MV-4-11 (cell line): ENCODE measurements at regions not wholly inside any gene's neighbourhood (a gene's known extent, or its start where the extent isn't known, plus 50 kb on each side); places are given as distances from the start of the nearest gene placed in this dataset.

ENCODE experiments used
- DNase-seq: peaks from one replicate; lab custom pipeline; 2025; lab: John Stamatoyannopoulos, UW

DNA sequence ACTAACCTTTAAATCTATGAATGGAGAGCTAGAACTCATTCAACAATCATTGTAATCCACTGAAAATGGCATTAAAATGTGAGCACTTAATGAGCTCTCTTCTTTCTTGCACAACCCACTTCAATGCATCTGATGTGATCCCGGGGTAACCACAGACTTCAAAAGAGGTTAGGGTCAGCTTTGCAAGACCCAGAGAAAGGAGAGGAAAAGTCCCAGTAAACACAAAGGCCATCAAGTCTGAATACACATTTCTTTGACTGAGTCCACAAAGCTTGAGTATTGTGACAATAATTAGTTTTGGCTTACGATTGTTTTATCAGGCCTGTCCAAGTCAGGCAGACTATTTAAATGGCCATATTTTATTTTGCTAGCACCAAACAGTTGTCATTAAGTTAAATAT lies 148.8 kb upstream of the ZNF608 start:
- no peak for DNase-seq

DNA sequence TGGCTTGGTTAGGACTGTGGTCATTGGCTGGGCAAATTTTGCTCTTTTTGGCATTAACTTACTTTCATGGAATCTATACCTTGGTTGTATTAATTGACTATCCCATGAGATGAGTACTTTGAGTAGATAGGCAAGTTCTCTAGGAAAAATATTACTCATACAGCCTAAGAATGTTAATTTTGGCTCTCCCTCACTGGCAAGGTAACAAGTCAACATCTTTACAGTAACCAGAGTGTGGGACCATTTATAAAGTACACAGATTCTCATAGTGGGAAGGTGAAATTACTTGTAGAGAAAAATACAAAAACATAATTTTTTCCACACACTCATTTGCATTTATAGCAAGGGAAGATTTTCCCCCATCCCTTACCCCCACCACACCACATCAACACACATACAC lies 154.6 kb upstream of the ZNF608 start:
- DNase-seq = no peak

DNA sequence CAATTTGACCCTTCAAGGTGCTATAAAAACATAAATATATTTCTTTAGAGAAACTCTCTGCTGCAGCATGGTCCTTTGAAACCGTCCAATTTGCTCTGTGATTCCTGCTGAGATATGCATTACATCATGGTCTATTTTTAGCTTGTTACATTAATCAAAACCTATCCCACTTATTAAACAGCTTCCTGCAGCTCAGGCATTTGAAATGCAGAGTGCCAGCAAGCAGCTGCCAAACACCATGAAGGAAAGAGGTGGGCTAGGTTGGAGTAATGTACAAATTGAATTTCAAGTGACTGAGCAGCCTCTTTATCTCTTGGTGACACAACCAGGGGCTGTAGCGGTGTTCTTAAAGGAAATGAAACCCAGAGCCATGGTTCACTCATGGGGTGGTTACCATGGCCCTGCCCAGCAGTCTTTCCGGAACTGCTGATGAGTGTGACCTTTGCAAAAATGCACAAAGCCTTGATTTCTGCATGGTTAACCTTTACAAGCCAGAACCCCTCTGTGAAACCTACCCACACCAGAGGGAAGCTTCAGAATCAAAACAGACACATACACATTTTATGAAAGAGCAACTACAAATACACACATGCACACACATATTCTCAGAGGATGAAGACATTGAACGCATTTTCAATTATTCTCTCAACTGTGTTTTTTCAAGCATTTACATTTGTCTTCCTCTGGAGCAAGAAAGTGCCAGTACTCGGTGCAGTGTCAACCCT lies 155.8 kb upstream of the ZNF608 start:
- peak; percentile 88 for DNase-seq

DNA sequence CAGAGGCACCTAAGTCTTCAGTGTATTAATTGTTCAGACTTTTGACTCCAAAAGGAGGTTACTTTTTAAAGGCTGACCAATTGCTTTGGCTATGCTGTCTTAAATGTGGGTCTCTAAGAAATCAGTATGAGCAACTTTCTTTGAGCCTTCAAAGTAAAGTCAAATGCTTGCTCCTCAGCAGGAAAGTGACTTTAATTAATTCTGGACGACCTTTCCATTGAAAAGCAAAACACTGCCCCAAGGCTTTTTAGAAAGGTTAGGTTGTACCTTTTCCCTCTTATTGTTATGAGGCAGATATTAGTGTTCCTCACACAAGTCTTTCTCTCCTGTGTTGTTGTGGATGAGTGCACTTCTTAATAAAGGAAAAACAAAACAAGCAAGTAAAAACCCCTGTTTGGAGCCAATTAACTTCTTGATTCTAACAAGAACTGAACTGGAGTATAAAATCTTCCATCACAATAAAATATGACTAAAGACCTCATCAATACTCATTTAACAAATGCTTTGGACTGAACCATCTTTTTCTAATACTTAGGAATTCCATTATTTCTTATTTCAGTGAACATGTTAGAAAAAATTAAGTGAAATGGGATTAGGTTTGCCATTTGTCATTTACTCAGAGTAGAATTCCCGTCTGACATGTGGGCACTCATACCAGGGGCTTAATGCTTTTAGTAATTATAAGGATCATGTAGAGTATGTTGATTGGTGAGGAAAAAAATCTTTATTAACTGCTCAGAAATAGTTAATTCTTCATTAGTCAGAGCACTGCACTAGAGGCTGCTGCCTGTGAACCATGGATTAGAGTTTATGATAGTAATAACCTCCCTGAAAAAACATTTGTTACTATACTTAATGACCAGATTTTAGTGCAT lies 159.1 kb upstream of the ZNF608 start:
- no peak for DNase-seq

DNA sequence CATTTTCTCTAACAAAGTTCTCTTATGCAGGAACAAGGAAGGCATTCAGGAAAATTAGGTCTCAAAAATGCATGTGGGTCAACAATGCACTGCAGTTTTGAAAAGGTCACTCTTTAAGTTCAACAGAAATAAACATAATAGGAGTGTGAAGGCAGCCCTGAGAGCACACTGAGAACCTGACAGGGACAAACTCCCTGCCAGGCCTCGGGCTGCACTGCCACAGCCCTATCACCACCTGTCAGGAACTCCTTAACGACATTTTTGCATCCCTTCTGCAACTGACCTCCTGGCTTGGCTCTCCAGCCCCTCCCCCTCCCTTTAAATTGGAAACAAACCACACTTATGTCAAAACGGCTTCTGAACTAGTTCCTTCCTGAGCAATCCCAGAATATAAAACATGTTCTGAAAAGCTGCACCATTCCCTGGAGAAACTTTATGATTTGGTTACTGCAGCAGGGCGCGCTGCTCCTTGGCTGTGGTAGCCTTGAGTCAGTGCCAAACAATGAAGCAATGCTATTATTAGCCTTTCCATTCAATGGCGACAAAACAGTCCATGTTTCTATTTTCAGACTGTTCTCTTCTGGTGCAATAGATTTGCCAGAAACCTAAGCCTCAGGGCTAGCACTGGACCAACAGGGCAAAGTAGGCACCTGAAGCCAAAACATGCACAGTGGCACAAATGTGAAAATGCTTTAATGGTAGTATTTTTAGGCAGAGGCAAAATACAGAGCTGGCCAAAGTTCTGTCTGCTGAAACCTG lies 160.1 kb upstream of the ZNF608 start:
- DNase-seq = peak; percentile 71

DNA sequence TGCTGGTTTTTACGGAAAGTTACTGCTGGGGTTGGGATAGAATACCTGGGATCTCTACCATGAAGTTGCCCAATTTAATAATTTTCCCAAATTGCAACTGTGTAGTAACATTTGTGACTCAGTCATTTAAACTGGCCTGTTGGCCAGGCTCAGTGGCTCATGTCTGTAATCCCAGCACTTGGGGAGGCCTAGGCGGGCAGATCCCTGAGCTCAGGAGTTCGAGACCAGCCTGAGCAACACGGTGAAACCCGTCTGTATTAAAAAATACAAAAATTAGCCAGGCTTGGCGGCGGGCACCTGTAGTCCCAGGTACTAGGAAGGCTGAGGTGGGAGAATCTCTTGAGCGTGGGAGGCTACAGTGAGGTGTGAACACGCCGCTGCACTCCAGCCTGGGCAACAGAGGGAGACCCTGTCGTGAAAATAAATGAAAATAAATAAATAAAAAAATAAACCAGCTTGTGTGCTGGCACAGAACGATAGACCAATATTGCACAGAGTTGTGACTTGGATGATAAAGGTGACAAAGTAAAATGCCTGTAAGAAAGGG lies 160.7 kb upstream of the ZNF608 start:
- DNase-seq = no peak

DNA sequence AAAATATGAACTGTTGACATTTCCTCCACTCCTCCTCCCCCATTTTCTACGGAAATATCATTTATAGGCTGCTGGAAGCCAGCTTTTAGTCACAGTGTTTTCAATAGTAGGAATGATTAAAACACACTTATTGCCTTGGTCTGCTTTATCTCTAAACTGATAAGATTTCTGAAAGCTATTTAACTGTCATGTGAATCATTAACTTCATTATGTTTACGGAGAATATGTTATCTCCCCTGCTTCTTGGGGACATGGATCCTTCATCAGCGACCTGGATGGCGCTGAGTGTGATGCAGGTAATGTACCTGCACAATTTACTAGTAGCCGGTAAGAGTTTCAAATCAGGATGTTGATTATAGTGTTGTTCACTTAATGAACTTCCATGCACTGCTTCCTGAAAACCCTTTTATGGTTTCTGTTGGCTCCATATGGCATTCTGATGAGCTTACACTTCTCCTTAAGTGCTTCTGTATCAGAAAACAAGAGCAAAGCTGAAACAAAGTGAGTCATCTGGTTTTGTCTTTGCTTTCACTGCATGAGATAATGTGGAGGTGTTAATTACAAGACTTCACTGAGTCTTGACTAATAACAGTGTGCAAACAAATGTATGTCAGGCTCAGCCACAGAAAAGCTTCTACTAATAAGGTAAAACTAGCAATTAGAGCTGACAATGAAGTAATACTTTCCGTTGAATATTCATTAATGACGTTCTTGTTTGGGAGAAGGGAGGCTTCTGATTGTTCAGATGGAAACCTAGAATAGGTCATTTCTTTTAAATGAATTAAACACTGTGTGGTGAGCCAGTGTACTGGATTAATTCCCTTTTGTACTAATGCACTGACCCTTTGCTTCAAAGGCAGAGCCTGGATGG lies 162.4 kb upstream of the ZNF608 start:
- DNase-seq = peak; percentile 78

DNA sequence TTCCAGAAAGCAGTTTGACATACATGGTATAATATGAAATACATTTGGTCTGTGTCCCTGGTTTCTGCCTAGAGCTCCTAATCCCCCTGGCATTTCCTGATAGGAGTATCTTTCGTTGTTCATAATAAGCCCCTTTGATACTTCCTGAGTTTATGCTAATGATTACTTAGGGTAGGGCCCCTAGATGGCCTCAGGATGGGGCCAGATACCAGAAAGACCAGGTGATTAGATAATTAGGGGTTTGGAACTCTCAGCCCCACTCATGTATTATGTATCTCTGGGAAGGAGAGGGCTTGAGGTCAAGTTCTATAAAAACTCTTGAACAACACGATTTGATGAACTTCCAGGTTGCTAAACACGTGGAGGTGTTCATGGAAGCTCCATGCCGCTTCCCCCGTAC lies 163.3 kb upstream of the ZNF608 start:
- DNase-seq = no peak

DNA sequence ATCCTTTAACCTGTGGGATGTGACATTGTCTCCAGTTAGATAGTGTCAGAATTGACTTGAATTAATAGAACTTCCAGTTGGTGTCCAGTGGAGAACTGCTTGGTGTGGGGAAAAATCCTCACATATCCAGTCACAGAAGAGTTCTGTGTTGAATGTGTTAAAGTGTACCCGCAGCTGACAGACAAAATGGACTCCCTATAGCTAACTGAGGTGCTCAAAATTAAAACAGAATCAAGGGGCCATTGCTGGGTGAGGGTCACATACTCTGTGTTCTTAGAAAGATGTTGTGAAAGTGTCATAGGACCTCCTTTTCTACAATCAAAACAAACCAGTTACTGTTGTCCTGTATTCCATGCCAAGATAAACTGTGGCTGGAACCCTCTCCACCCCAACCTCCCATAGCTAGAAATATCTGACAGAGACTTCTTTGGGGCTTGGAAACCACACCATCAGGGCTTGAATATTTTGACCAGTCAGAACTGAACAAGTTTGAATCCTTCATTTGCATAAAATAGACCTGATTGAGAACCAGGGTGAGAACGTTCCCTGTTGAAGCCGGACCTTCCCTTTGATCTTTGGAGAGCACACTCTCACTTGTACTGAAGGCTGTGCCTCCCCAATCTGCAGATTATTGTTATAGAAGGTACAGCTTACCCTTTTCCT lies 164.0 kb upstream of the ZNF608 start:
- DNase-seq = no peak

DNA sequence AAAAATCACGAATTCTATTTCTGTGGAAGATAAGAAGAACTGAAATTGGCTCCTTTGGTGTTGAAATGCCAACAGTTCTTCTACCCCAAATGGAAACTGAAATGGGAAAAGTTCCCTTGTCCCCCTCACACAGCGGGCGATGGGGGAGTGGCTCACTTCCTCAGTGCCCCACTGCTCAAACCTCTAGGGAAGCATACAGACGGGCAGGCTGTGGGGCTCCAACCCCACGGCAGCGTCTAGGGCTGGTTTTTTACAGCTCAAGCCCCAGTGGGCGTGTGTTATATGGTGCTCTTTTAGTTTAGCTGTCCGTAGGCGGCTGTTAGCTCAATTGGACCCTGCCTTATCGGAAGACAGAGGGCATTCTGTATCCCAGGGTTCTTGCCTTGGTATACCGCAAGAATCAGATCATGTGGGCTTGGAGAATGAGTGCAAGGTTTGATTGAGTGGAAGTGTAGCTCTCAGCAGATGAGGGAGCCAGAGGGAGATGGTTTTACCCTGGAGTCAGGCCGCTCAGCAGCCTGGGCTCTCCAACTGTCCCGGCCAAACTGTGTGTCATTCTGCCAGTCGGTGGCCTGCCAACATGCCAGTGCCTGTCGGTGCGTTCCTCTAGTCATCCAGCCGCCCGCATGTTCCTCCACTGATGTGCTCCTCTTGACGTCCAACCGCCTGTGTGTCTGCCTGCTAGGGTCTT lies 166.3 kb upstream of the ZNF608 start:
- peak; percentile 94 for DNase-seq

DNA sequence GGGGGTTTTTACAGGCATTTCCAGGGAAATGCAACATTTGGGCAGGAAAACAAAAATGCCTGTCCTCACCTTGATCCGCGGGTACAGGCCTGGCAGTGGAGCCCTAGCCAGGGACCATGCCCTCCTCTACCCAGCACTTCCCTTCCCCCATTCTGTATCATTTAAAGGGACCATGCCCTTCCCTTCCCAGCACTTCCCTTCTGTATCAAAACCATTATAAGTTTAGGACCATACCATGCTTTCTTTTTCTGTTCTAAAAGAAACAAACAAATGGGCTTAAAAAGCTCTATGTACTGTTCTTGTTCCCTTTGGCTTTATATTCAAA lies 166.9 kb upstream of the ZNF608 start:
- no peak for DNase-seq

DNA sequence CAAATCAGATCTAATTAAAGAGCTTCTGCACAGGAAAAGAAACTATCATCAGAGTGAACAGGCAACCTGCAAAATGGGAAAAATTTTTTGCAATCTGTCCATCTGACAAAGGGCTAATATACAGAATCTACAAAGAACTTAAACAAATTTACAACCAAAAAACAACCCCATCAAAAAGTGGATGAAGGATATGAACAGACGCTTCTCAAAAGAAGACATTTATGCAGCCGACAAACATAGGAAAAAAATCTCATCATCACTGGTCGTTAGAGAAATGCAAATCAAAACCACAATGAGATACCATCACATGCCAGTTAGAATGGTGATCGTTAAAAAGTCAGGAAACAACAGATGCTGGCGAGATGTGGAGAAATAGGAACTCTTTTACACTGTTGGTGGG lies 169.9 kb upstream of the ZNF608 start:
- peak; percentile 15 for DNase-seq

DNA sequence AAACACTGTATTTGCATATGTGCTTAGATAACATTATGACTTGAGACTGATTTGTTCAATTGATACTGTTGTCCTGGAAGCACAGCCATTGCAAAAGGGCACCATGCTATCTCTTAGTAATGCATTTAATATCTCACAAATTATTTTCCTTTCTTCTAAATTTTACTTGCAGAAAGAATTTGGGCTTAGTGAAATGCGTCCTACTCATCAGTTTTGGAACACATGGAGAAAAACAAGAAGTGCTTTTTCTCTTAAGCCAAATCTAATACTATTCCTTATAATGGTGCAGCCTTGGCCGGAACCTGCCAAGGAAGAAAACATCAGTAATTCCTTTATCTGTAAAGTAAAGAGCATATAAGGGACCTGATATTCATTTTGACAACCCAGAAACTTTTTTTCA lies 172.2 kb upstream of the ZNF608 start:
- no peak for DNase-seq

DNA sequence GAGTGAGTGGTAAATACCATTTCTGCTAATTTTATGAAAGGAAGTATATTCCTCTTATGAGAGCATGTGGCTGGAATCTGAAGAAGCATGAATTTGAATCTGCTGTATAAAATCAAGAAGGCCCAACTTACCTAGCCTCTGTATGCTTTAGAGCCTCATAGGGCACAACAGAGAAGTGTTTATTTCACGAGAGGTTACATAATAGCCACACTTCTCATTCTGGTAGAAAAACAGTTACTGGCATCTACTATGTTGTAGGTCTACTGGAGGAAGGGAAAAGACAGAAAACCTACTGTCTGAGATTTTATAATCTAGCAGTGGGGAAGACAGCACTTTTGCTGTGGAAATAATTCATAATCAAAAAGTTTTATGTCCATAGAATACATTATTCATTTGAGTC lies 172.6 kb upstream of the ZNF608 start:
- peak; percentile 52 for DNase-seq

DNA sequence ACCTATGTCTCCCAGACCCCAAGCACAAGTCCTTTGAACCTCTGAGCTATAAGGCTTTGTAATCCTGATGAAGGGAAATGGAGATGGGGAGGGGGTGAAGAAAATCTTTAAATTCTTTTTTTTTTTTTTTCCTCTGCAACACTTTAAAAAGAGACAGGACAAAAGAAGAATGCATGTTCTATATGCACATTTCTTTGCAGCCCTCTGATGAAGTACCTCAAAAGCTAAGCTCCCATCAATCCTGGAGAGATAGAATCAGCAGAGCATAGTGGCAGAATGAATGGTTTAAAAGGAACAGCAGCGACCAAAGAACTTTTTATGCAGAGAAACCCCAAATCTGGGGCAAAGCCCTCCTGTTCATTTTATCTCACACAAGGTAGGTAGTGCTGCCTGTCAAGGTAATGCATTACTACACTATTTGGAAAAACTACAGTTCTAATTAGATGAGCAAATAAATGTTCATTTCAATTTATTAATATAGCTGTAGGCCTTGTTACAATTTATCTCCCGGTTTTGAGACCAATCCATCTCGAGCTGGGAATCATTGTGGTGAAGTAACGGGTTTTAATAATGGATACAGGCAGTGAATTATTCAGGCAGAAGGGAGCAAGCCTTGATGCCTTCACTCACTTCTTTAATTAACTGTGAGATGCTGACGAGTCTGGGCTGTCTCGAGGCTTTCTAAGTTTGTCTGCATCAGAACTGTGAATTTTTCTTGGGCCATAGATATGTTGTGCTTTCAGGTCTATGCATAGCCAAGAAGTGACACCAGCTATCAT lies 173.5 kb upstream of the ZNF608 start:
- no peak for DNase-seq

DNA sequence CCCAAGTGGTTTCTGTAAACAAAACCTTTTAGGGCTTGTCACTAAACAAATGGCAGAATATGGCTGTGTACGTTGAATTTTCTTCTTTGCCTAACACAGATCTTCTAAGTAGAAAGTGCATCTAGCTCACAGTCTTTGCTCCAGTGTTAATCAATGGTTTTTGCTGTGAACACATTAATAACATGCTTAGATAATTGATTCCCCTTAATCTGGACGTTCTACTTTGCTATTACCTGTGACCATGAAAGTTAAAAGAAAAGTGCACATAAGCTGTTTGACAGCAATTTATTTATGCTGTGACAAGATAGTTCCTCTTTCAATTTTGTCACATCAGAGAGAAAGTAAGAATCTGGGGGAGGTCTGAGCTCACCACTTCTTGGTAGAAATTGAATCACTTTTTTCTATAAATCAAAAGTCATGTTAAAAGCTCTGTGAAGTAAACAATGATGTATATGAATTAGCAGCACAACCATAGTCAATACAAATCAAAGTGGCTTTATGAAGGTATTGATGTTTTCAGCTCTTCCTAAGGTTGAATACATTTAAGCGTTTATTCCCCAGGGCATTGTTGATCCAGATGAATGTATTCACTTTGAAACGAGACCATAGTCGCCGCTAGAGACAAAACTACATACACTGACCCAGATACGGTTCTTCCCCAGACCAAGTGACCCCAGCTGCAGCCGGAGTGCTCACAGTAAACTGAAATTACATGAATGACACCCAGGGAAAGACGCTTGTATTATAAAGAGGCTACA lies 174.6 kb upstream of the ZNF608 start:
- DNase-seq = peak; percentile 82

DNA sequence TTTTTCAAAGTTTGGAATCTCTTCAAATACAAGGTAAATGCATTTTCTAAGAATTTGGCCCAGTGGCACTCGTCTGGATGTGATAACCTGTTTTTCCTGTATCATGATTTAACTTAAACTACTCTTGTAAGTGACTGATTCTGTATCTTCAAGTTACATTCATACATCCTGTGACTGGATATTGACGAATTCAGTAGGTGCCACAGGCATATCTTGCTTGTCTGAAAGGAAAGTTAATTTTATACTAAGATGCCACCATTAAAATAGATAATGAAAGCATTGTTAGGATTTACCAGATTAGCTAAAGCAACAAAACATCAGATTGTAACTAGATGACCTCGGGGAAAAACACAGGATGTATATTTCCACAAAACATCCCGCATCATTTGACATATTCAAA lies 175.3 kb upstream of the ZNF608 start:
- no peak for DNase-seq

DNA sequence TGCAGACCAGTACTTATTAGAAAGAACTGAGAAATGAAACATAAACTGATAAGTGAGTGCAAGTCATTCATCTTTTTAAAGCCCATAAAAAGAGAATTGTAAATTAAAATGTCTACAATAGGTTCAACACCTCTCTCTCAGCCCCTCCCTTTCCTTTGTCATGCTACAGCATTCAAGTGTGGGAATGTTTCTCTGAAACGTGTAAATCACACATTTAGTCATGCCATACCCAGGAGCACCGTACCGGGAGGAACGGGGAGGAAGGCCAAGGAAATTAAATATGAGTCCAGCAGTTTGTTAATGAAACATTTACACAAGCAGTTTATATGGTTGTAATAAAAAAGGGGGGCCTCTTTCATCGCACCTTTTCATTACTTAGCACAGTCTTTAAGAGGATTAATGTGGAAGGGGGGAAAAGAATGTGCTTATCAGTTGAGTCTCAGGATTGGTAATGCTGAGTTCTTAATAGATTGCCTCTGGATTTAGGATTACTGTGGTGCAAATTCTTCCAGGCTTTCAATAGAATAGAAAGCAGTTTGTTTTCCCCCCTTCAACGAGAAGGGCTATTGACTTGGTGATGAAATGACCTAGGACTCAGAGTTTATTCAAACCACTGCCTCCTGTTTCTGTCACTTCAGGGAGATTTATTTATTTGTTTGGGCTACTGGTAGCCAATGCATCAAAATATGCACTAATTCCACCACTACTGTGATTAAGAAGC lies 176.0 kb upstream of the ZNF608 start:
- no peak for DNase-seq
